ENCODE measurements at regions not wholly inside any gene's neighbourhood (a gene's known extent, or its start where the extent isn't known, plus 50 kb on each side); places are given as distances from the start of the nearest gene placed in this dataset.

DNA sequence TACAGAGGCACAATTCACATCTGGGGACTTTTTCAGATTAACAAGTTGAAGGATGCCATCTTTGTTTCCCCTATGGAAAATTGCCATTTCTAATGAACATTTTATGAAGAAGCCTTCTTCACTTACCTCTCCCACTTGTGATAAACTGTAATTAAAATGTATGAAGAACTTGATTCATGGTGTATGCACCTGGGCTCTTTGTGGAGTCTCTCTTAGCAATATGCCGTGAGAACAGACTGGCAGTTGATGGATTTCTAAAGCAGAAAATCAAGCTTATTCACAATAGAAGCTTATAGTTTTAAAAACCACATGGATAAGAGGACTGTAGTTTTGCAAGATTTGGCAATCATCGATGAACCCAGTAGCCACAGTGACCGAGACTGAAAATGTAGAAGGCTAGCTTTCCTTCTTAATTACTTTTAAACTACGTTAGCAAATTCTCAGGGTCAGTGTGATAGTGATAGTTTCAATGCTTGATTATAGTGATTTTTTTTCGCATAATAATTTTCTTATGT is 270.6 kb downstream of the PRL start:
- no peak for TF ChIP-seq SP1 (IDR thresholded peaks at IDR 0.05)
- TF ChIP-seq REST (IDR thresholded peaks at IDR 0.05), result no peak
- Histone ChIP-seq H3K9ac (ENCODE audit: low read depth in 1 of 2, low read length in 2 of 2) (no peak overlapping the region), H3K4me1 (ENCODE audit: control insufficient read depth in 4 of 4, insufficient read depth in 4 of 4, low read length in 3 of 4) (no peaks in the 10 kb centered on the region), H3K27ac (ENCODE audit: low read depth in 1 of 2, low read length in 2 of 2) (no peak overlapping the region), H3K27me3 (ENCODE audit: control insufficient read depth in 4 of 4, insufficient read depth in 4 of 4, low read length in 3 of 4) (no peaks in the 10 kb centered on the region), H3K4me3 (ENCODE audit: low read depth in 1 of 3, low read length in 3 of 3) (no peak overlapping the region), H3K36me3 (ENCODE audit: control insufficient read depth in 4 of 4, insufficient read depth in 3 of 4, low read depth in 1 of 4, low read length in 3 of 4) (no peaks in the 10 kb centered on the region), H3K9me3 (ENCODE audit: control insufficient read depth in 4 of 4, low read length in 3 of 4) (peaks cover 0 to 8% (median 0%) of the 10 kb centered on the region in 4 donors)
- no peak for DNase-seq (ENCODE audit: low spot score)
- 82% methylated on average over 5 of the region's 5 CpGs for WGBS

DNA sequence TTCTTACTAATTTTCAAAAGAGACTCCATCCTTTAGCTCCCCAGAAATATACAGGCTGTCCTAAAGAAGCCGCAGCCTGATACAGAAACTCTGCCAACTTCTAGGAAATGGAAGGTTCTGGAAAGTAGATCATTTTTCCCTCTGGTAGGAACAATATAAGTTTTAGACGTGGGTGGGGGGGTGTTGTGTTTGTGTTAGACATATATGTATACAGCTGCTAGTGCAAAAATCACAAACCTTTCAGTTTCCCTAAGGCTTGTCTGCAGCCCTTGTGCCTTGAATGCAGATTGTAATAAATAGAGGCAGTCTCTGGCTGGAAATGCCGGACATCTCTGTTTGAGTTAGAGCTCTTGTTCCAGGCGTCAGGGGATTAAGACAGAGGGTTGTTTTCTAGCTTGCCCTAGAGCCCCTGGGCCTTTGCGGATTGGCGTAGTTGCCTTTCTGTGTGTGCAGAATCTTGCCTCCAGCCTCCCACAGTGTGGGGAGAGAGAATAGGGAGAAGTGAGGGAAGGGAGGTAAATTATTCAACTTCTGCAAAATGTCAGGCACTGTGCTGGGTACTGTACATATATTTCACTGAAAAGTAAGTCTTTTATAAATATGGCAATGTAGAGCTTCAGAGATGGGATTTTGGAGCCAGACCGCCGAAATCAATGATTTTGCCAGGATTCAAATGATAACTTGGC is 269.7 kb downstream of the PRL start:
- Histone ChIP-seq H3K27ac (ENCODE audit: low read depth in 1 of 2, low read length in 2 of 2) (no peak overlapping the region), H3K36me3 (ENCODE audit: control insufficient read depth in 4 of 4, insufficient read depth in 3 of 4, low read depth in 1 of 4, low read length in 3 of 4) (no peaks in the 10 kb centered on the region), H3K4me3 (ENCODE audit: low read depth in 1 of 3, low read length in 3 of 3) (no peak overlapping the region), H3K4me1 (ENCODE audit: control insufficient read depth in 4 of 4, insufficient read depth in 4 of 4, low read length in 3 of 4) (no peaks in the 10 kb centered on the region), H3K9me3 (ENCODE audit: control insufficient read depth in 4 of 4, low read length in 3 of 4) (peaks cover 0 to 4% (median 0%) of the 10 kb centered on the region in 4 donors), H3K9ac (ENCODE audit: low read depth in 1 of 2, low read length in 2 of 2) (no peak overlapping the region), H3K27me3 (ENCODE audit: control insufficient read depth in 4 of 4, insufficient read depth in 4 of 4, low read length in 3 of 4) (no peaks in the 10 kb centered on the region)
- no peak for DNase-seq (ENCODE audit: low spot score)
- no peak for TF ChIP-seq SP1 (IDR thresholded peaks at IDR 0.05)
- TF ChIP-seq HNF4G (IDR thresholded peaks at IDR 0.05), result no peak
- TF ChIP-seq EGR1 (IDR thresholded peaks at IDR 0.05; ENCODE audit: low read depth in 2 of 2), result no peak
- TF ChIP-seq REST (IDR thresholded peaks at IDR 0.05), result no peak
- TF ChIP-seq ZBTB33 (IDR thresholded peaks at IDR 0.05), result no peak
- WGBS, result 90% methylated on average over 8 of the region's 8 CpGs
